Activated CD8-positive, alpha-beta memory T cell treated with anti-CD3 and anti-CD28 coated beads for 36 hours (primary cell): ENCODE measurements at regions not wholly inside any gene's neighbourhood (a gene's known extent, or its start where the extent isn't known, plus 50 kb on each side); places are given as distances from the start of the nearest gene placed in this dataset.
"Not testable (repeated sequence)": the region's sequence is repeated elsewhere in the genome, so short reads cannot be mapped to it uniquely, and the experiment has no call there.

ENCODE experiments used
- CTCF ChIA-PET: fragments of 350-600 bp; sonication (Branson Sonifier 250); formaldehyde crosslinking; loops from one replicate; lab custom pipeline; 2021; ENCODE audit warnings: antibody characterized with exemption; lab: Charles Lee
- POLR2A ChIA-PET: fragments of 350-600 bp; sonication (Branson Sonifier 250); formaldehyde crosslinking; loops from one replicate; lab custom pipeline; 2021; ENCODE audit warnings: antibody characterized with exemption; lab: Charles Lee

DNA sequence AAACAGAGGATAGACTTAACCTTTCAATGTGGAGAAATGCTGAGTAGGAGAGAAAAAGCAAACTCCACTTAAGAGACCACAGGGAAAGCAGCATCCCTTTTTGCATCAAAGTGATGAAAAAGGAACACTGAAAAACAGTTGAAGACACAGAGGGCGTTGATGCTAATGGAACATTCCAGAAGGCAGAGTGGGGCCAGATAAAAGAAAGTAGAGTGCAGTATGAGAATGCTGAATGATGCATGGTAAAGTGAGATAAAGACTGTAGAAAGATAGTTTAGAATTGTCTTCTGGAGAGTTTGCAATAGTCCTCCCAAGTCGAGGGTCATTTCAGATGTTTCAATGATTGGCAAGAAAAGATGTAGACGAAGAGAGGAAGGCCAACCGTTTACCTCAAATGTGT, 574.3 kb downstream of the PRR16 start:
- POLR2A ChIA-PET = no interaction called here
- CTCF ChIA-PET = no interaction called here

DNA sequence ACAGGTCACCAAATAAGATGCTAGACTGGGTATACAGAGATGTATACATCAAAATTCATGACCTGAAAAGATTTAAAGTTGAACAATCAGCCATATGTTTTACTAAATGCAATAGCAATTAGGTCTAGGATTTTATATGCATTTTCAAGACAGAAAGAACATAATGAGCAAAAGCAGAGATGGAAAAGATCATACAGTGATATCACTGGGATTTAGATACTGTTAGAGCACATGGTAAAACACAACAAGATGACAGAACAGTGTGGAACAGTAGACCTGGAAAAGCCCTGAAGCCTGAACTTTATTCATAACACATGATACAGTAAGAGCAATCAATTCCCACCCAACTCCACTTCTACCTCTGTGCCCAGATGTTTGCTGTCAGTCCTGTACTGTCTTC, 585.9 kb downstream of the PRR16 start:
- CTCF ChIA-PET = no interaction called here
- POLR2A ChIA-PET = no interaction called here

DNA sequence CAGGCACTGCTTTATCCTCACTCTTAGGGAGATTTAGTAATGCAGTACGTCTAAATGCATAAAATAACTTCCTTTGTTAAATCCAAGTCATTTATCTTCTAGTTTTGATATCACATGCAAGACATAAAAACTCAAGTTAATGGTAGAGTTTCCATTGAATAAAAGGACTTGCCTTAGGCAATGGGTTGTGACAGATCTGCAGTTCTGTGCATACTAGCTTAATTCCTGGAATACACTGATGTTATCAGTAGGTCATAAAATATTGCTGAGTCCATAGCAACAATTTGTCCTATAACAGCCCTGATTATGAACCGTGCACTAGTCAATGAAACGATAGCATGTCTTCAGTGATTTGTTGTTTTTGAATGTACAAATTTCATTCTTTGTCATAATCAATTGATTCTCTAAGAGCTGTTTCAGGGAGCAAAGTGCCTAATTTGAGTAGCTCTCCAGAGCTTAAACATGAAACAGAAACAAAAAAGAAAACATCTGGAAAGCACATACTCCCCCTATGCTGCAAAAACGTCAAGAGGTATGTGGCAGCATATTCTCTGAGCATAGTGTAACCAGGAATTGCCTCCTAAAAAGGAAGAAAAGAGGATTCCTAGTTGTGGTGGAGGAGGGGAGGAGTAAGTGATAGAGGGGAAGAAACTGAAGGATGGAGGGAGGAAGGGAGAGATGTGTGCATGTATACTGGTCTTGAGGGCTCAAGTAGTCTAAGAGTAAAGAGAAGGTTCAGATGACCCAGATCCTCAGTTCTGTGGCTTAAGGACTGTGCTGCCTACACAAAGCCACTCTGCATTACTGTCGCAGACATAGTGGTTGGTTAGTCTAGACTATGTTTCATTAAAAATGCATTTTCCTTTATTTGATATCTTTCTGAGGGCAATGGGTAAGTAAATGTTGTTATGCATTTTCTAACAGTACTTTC, 589.2 kb downstream of the PRR16 start:
- ChIA-PET CTCF (no interaction called here), POLR2A (no interaction called here)

DNA sequence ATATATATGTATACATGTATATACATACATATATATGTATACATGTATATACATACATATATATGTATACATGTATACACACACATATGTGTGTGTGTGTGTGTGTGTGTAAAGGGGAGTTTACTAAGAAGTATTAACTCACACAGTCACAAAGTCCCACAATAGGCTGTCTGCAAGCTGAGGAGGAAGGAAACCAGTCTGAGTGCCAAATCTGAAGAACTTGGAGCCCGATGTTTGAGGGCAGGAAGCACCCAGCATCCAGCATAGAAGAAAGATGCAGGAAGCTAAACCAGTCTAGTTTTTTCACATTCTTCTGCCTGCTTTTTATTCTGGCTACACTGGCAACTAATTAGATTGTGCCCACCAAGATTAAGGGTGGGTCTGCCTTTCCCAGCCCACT, 591.5 kb downstream of the PRR16 start:
- ChIA-PET POLR2A (no interaction called here), CTCF (no interaction called here)

DNA sequence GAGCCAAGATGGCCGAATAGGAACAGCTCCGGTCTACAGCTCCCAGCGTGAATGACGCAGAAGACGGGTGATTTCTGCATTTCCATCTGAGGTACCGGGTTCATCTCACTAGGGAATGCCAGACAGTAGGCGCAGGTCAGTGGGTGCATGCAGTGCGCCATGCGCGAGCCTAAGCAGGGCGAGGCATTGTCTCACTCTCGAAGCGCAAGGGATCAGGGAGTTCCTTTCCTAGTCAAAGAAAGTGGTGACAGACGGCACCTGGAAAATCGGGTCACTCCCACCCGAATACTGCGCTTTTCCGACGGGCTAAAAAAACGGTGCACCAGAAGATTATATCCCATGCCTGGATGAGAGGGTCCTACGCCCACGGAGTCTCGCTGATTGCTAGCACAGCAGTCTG, 600.1 kb downstream of the PRR16 start:
- POLR2A ChIA-PET, CTCF ChIA-PET: not testable (repeated sequence)

DNA sequence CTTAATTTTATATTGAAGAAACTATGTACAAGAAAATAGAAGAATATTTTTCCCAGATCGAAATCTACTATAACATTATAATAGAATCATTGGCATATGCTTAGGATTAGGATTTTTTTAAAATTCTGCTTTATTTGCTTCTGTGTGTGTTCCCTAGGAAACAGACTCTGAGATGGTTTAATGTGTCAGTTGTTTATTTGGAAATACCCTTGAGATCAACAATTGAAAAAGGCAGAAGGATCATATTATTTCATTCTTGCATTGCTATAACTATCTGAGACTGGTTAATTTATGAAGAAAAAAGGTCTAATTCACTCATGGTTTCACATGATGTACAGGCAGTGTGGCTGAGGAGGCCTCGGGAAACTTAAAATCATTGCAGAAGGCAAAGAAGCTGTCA, 622.6 kb downstream of the PRR16 start:
- ChIA-PET POLR2A (no interaction called here), CTCF (no interaction called here)

DNA sequence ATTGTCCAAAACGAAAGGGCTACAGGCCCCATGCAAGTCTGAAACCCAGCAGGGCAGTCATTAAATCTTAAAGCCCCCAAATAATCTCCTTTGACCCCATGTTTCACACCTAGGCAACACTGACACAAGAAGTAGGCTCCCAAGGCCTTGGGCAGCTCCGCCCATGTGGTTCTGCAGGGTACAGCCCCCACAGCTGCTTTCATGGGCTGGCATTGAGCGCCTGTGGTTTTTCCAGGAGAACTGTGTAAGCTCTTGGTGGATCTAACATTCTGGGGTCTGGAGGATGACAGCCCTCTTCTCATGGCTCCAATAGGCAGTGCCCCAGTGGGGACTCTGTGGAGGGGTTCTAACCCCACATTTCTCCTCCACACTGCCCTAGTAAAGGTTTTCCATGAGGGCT, 623.5 kb downstream of the PRR16 start:
- CTCF ChIA-PET = no interaction called here
- POLR2A ChIA-PET = no interaction called here

DNA sequence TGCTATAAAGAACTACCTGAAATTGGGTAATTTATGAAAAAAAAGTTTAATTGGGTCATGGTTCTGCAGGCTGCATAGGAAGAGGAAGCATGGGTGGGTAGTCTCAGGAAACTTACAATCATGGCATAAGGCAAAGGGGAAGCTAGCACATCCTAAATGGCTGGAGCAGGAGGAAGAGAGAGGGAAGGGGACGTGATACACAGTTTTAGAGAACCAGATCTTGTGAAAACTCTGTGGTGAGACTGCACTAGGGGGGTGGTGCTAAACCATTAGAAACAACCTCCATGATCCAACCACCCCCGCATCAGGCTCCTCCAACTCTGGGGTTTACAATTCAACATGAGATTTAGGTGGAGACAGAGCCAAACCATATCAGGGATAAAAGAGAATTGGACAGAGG, 624.2 kb downstream of the PRR16 start:
- POLR2A ChIA-PET = no interaction called here
- CTCF ChIA-PET = no interaction called here

DNA sequence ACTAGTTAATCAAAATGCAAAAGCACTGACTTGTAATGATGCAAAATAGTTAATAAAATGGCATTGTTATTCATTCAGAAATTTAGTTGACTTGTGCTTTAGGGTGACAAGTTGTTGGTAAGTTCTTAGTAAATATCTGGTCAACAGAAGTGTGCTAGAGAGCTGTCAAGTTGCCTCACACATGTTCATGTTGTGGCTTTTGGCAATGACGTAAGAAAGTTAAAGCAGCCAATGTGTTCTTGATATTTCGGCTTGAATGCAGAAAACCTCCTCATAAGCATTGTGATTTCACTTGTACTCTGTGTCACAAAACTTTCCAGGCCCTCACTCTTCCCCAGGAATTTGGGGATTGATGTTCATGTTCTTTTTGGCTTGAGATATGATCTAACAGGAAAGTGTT, 626.7 kb downstream of the PRR16 start:
- CTCF ChIA-PET = no interaction called here

DNA sequence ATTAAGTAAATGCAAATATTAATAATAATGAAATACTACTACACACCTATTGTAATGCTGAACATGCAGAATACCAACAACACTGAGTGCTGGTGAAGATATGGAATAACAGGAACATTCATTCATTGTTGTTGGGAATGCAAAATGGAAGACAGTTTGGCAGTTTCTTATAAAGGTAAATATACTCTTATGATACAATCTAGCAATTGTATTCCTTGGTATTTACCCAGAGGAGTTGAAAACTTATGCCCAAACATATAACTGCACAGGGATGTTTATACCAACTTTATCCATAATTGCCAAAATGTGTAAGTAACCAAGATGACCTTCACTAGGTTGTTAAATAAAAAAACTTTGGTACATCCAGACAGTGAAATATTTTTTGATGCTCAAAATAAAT, 636.8 kb downstream of the PRR16 start:
- ChIA-PET CTCF (no interaction called here), POLR2A (no interaction called here)

More for the DNA sequence above, 626.7 kb downstream of the PRR16 start:
- POLR2A ChIA-PET = no interaction called here

DNA sequence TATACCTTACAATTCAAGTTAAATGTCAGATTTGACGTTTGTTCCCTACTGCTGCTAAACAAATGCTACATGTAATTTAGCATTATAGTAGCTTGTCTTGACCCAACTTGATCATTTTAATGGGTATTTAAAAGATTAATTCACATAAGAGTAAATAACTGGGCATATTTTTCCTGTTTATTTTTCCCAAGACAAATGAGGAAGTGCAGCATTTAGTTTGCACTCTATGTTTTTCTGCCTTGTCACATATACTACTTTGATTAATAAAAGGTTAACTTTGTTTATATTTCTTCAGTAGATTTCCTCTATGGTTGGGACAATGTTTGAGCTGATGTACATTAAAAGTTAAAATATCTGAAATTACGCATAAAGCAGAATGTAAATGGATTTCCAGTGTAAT, 641.8 kb downstream of the PRR16 start:
- POLR2A ChIA-PET = no interaction called here
- CTCF ChIA-PET = no interaction called here

DNA sequence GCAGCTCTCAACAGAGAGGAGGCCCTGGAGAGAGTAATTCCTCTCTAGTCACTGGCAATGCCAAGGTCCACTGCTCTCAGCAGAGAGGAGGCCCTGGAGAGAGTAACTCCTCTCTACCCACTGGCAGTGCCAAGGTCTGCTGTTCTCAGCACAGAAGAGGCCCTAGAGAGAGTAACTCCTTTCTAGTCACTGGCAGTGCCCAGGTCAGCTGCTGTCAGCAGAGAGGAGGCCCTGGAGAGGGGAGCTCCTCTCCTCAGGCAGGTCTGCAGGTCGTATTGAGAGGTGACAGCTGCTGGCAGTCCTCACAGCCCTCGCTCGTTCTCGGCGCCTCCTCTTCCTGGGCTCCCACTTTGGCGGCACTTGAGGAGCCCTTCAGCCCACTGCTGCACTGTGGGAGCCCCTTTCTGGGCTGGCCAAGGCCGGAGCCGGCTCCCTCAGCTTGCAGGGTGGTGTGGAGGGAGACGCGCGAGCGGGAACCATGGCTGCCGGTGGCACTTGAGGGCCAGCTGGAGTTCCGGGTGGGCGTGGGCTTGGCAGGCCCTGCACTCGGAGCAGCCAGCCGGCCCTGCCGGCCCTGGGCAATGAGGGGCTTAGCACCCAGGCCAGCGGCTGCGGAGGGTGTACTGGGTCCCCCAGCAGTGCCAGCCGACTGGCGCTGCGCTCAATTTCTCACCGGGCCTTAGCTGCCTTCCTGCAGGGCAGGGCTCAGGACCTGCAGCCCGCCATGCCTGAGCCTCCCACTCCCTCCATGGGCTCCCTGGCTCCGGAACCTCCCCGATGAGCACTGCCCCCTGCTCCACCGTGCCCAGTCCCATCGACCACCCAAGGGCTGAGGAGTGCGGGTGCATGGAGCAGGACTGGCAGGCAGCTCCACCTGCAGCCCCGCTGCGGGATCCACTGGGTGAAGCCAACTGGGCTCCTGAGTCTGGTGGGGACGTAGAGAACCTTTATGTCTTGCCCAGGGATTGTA, 642.9 kb downstream of the PRR16 start:
- CTCF ChIA-PET, POLR2A ChIA-PET: not testable (repeated sequence)

DNA sequence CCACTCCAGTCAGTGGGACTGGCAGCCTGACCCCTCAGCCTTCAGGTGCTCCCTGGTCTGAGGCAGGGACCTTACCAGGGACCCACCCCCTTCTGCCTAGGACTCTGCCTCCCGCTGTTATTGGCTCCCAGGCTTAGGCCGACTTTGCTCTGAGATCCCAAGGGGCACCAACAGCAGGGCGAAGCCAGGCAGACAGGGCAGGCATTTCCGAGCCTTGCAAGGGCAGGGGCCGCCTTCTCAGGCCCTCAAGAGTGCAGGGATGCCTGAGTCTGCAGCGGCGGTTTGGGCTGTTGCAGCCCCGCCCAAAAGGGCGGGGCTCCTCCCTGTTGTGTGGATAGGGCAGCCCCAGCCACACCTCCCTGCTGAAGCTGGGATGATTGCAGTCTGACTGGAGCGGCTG, 644.6 kb downstream of the PRR16 start:
- CTCF ChIA-PET = no interaction called here
- POLR2A ChIA-PET = no interaction called here

DNA sequence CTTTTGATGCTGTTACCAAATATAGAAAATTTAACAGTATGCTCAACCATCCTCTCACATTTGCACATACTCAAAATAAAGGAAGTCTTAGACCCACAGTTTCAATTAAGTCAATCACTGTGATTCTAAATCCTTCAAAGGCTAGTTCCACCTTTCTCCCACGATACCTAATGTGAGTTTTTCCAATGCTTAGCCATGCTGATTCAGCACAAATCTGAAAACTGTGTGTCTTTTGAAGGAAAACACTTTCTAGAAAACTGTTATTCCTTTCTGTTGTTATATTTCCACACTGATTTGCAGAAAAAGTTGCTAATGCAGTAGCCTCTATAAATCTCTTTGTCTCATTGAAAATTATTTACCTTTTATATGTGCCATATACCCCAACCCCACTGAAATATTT, 645.7 kb downstream of the PRR16 start:
- POLR2A ChIA-PET = no interaction called here
- CTCF ChIA-PET = no interaction called here

DNA sequence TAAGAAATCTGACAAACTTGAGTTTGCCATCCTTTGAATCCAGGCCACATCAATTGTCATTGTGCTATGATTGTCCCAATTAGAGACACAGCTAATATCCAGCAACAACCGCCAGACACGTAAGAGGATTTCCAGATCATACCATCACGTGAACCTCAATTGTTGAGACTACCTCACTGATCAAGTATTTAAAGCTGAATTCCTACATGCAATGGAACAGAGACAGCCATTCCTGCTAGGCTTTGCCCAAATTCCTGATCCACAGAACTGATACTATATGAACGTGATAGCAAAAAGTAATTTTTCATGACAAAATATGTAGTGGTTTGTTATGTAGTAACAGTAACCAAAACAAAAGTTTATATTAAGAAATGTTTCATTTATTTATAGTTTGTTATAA, 657.7 kb downstream of the PRR16 start:
- CTCF ChIA-PET = no interaction called here
- POLR2A ChIA-PET = no interaction called here

DNA sequence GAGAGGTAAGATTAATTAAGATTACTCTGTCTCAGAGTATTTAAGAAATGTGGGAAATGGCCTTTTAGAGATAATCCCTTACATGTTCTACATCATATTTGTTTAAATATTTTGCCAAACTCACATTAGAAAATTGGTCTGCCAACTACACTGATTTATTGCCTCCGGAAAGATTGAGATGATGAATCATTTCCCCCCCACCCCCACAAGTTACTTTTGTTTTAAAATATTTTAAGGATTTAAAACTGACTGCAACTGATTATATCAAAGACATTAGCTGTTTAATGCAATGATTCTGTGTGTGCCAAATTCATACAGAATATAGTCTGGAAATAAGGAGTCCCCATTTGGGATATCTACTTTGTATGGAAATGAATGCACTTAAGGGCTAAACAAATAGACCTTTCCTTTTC, 674.4 kb downstream of the PRR16 start:
- ChIA-PET CTCF (no interaction called here), POLR2A (no interaction called here)

DNA sequence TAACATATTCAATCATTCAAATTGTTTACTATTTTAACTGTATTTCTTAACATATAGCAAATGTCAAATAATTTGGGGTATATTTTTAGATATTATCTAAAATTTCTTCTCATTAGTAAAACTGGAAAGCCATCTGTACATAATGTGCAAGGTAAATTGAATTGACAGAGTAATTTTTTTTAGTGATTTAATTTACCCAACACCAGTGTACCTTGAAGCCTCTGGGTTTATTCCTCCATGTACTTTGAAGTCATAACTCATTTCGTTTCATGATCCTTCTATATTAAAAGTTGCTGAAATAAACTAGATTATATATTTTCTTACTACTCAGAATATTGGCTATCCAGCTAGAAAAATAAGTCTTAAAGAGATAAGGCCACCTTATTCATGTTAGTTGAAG, 674.9 kb downstream of the PRR16 start:
- CTCF ChIA-PET = no interaction called here
- POLR2A ChIA-PET = no interaction called here

DNA sequence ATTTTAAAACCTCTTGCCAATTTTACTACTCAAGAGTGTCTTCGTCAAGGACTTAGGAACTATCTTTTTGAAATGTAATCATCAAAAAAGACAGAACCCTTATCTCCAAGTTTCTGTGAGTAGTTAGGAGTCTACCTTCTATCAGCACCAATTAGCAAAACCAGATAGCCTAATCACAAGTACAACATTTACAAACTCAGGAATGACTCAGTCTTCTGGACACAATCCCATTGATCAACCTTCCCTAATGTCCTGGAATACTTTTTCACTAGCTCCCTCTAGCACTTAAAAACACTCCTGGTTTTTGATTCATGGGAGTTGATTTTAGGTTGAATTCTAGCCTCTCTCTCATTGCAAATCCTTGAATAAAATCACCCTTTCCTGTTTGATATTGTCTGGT, 680.7 kb downstream of the PRR16 start:
- ChIA-PET CTCF (no interaction called here), POLR2A (no interaction called here)

DNA sequence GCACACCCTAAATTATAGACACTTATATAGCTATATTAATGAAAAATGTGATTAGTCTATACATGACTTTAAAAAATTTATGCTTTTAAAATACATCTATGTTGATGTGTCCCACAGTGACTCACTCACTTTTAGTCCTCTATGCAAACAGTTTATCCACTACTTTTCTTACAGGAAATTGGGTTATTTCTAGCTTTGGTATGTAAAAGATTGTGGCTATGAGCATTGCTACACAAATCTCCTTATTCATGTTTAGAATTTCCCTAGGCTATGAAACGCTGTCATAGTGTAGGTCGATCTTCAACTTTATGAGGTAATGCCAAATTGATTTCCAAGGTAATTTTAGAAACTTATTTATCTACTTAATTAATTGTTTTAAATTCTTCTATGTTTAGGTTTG, 687.4 kb downstream of the PRR16 start:
- POLR2A ChIA-PET = no interaction called here
- CTCF ChIA-PET = no interaction called here

DNA sequence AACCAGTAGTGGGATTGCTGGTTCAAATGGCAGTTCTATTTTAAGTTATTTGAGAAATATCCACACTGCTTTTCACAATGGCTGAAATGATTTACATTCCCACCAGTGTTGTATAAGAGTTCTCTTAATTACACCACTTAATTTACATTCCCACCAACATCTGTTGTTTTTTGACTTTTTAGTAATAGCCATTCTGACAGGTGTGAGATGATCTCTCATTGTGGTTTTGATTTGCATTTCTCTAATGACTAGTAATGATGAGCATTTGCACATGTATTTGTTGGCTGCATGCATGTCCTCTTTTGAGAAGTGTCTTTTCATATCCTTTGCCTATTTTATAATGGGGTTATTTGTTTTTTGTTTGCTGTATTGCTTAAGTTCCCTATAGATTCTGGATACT, 688.3 kb downstream of the PRR16 start:
- ChIA-PET CTCF (no interaction called here), POLR2A (no interaction called here)

DNA sequence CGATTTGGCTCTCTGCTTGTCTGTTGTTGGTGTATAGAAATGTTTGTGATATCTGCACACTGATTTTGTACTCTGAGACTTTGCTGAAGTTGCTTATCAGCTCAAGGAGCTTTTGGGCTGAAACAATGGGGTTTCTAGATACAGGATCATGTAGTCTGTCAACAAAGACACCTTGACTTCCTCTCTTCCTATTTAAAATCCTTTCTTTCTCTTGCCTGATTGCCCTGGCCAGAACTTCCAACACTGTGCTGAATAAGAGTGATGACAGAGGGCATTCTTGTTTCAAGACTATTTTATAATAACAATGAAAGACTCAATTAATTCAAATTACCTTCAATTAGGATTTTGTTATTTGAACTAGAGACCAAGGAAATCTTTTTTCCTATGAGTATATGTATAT, 692.5 kb downstream of the PRR16 start:
- ChIA-PET POLR2A (no interaction called here), CTCF (no interaction called here)
